ENCODE measurements at regions not wholly inside any gene's neighbourhood (a gene's known extent, or its start where the extent isn't known, plus 50 kb on each side); places are given as distances from the start of the nearest gene placed in this dataset.

- BruUV-seq (replicated peaks), result no TSS peak
- intact Hi-C loops (cut with micrococcal nuclease), result no loop called here
- CTCF ChIA-PET, result no interaction called here
- H3K27ac ChIP-seq (ENCODE audit: low read depth, low read length), result no peak overlapping the region
- H3K36me3 ChIP-seq (ENCODE audit: control insufficient read depth in 1 of 2, insufficient read depth in 2 of 2, low read length in 2 of 2), result no peaks in the 10 kb centered on the region
- H3K9ac ChIP-seq (ENCODE audit: low read length), result no peak overlapping the region
- H3K27me3 ChIP-seq (ENCODE audit: insufficient read depth, low read length), result no peaks in the 10 kb centered on the region
- no peaks in the 10 kb centered on the region for H4K20me1 ChIP-seq (ENCODE audit: insufficient read depth)
- H3K4me1 ChIP-seq (ENCODE audit: control insufficient read depth in 1 of 2, insufficient read depth in 2 of 2, low read length in 2 of 2), result no peaks in the 10 kb centered on the region
- no peak for TF ChIP-seq REST (IDR thresholded peaks at IDR 0.05; ENCODE audit: low read depth)
- no peak for TF ChIP-seq ZBTB33 (IDR thresholded peaks at IDR 0.05; ENCODE audit: extremely low read depth, insufficient replicate concordance, low read length)
- no peak for TF ChIP-seq EZH2 (IDR thresholded peaks at IDR 0.05)
- no peak for TF ChIP-seq ELF1 (IDR thresholded peaks at IDR 0.05; ENCODE audit: borderline replicate concordance, low read depth)
- no peak for TF ChIP-seq CEBPB (IDR thresholded peaks at IDR 0.05; ENCODE audit: low read depth)
- no peak for TF ChIP-seq CTCF (IDR thresholded peaks at IDR 0.05 in 2 of 3, conservative IDR thresholded peaks at IDR 0.05 in 1 of 3; ENCODE audit: borderline replicate concordance in 1 of 3, insufficient read depth in 1 of 3, low read depth in 2 of 3, low read length in 2 of 3)
- no peak for TF ChIP-seq RAD21 (IDR thresholded peaks at IDR 0.05; ENCODE audit: low read depth)
- no peak for TF ChIP-seq SP1 (IDR thresholded peaks at IDR 0.05; ENCODE audit: low read depth)
- no peak for TF ChIP-seq EZH2phosphoT487 (IDR thresholded peaks at IDR 0.05; ENCODE audit: borderline replicate concordance)
- no peak for TF ChIP-seq JUND (IDR thresholded peaks at IDR 0.05)
- TF ChIP-seq YY1 (IDR thresholded peaks at IDR 0.05; ENCODE audit: extremely low read depth, insufficient replicate concordance, low read depth, low read length), result no peak
- no peak for TF ChIP-seq FOSL1 (IDR thresholded peaks at IDR 0.05; ENCODE audit: low read depth)
- no peak for TF ChIP-seq EGR1 (IDR thresholded peaks at IDR 0.05; ENCODE audit: low read depth)
- TF ChIP-seq POLR2A (IDR thresholded peaks at IDR 0.05; ENCODE audit: borderline replicate concordance, extremely low read depth, insufficient read depth, insufficient read length), result no peak
- TF ChIP-seq ZFX (IDR thresholded peaks at IDR 0.05), result no peak
- no peak for TF ChIP-seq MAX (IDR thresholded peaks at IDR 0.05)
- RAD21 ChIA-PET (ENCODE audit: low non-redundant PET in 1 of 2, low total read pairs in 2 of 2, uncharacterized antibody in 2 of 2, unreplicated experiment in 2 of 2), result no interaction called here
- ATAC-seq (no peak), DNase-seq (ENCODE audit: low read depth, low spot score) (no peak)
- no peaks in the 10 kb centered on the region for H3K9me2 ChIP-seq (ENCODE audit: insufficient read depth)
- H3K9me3 ChIP-seq (ENCODE audit: control insufficient read depth in 1 of 2, insufficient read depth in 1 of 2, low read depth in 1 of 2, low read length in 2 of 2), result peaks cover 0 to 13% of the 10 kb centered on the region in 2 experiments; a peak in 2 of 4 replicates
- H3K4me2 ChIP-seq (ENCODE audit: low read length), result no peak overlapping the region
- H2AFZ ChIP-seq (ENCODE audit: low read depth, low read length, poor library complexity, severe bottlenecking), result no peak overlapping the region
- H3K4me3 ChIP-seq (replicated peaks in 1 of 2; ENCODE audit: low read depth in 1 of 2, low read length in 2 of 2), result no peak overlapping the region
- H3K79me2 ChIP-seq (ENCODE audit: insufficient read depth, low read length), result no peaks in the 10 kb centered on the region
- POLR2A ChIA-PET, result no interaction called here
Measured at GRCh38 chr16:65497571-65497970, 375.7 kb upstream of the CDH11 start.
